B cell (primary cell): ENCODE measurements at regions not wholly inside any gene's neighbourhood (a gene's known extent, or its start where the extent isn't known, plus 50 kb on each side); places are given as distances from the start of the nearest gene placed in this dataset.

Experiments used
- EZH2 ChIP-seq: IDR thresholded peaks from 2 replicates; pipeline ENCODE4 v1.6.1; 2012; ENCODE audit warnings: borderline replicate concordance, low read depth, mild to moderate bottlenecking, moderate library complexity, low read length; ENCODE audit not compliant: insufficient read depth, poor library complexity, severe bottlenecking
- TF ChIP-seq, protein P1 (sequence below): fragments of 200-600 bp; IDR thresholded peaks from one replicate; pipeline ENCODE4 v1.8.0; 2022; ENCODE audit warnings: antibody characterized with exemption, mild to moderate bottlenecking

DNA sequence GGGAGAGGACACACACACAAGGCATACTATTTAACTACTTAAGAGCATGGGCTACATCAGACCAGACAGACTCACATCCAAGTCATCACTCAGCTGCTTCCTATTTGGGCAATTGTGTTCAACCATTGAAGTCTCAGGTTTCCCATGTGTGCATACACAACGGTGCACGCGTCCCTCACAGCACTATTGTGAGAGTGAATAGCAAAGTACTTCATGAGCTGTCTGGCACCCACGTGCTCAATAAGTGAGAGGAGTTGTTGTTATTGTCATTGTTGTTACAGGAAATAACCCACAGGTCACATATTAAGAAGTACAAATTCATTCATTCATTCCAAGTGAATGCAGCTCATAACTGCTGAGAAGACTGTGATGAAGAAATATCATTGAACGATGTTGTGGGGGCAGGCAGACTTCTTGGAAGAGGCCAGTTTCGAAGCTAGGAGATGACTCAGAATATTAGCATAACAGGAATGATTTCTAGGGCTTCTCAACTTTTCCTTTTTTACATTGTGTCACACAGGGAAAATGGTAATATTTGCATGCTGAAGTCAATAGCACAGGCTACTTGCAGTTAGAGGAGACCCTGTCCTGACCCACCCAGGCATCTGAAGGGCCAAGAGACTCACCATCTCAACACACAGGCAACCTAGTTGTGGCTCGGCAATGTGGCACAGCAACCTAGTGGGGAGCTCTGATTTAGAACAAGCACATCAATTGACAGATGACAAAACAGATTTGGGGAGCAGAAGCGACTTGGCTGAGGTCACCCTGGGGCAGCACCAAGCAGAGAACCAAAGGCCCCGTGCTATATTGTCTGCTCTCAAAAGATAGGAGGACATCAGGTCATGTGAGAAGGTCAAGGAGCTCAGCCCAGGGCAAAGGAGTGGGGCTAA lies 606.0 kb downstream of the BUD13 start:
- no peak for TF ChIP-seq EZH2
- TF ChIP-seq, protein P1, sequence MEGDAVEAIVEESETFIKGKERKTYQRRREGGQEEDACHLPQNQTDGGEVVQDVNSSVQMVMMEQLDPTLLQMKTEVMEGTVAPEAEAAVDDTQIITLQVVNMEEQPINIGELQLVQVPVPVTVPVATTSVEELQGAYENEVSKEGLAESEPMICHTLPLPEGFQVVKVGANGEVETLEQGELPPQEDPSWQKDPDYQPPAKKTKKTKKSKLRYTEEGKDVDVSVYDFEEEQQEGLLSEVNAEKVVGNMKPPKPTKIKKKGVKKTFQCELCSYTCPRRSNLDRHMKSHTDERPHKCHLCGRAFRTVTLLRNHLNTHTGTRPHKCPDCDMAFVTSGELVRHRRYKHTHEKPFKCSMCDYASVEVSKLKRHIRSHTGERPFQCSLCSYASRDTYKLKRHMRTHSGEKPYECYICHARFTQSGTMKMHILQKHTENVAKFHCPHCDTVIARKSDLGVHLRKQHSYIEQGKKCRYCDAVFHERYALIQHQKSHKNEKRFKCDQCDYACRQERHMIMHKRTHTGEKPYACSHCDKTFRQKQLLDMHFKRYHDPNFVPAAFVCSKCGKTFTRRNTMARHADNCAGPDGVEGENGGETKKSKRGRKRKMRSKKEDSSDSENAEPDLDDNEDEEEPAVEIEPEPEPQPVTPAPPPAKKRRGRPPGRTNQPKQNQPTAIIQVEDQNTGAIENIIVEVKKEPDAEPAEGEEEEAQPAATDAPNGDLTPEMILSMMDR, result no peak
